ENCODE measurements at regions not wholly inside any gene's neighbourhood (a gene's known extent, or its start where the extent isn't known, plus 50 kb on each side); places are given as distances from the start of the nearest gene placed in this dataset.

DNA sequence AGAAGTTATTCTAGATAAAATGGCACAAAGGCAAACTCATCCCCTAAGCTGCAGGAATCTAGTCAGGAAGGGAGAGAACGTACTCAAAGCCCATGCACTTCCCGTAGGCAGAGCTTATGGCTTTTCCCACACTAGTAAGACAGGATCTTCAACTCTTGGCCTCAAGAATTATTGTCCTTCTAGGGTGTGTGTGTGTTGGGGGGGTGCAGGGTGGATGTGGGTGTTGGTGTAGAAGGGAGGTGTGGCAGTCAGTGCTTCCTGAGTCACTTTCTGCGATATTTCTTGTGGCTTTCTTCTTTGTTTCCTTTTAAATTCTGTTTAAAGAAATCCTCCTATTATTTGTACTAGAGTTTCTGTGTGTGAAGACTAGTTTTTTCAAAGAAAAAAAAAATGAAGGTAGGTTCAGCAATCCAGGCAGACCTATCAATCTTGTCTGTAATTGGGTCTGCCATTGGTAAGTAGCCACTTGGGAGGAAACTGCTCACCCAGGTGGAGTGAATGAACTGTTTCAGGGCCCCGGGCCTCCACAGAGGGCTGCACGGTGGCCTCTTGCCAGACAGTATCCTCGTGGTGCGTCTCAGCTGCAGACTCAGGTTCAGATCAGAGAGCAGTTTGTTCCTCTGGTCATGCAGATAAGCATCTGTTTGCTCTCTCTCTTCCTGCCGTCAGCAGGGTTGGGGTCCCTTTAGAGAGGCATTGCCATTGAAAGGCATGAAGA, 131.9 kb downstream of the NPR3 start:
- no peak overlapping the region for H3K4me3 Mint-ChIP-seq
- Histone ChIP-seq H3K9ac (ENCODE audit: extremely low read depth, low read length, poor library complexity, severe bottlenecking) (no peak overlapping the region), H3K9me3 (ENCODE audit: control insufficient read depth, low read length) (no peaks in the 10 kb centered on the region), H3K27me3 (ENCODE audit: control insufficient read depth, insufficient read depth, low read length, poor library complexity, severe bottlenecking) (no peaks in the 10 kb centered on the region), H3K4me1 (ENCODE audit: control insufficient read depth, insufficient read depth, low read length) (no peaks in the 10 kb centered on the region), H3K4me3 (ENCODE audit: low read length) (no peak overlapping the region), H3K36me3 (ENCODE audit: control insufficient read depth, insufficient read depth, low read length) (no peaks in the 10 kb centered on the region), H3K27ac (ENCODE audit: low read depth, low read length) (no peak overlapping the region)
- TF ChIP-seq, protein P1, sequence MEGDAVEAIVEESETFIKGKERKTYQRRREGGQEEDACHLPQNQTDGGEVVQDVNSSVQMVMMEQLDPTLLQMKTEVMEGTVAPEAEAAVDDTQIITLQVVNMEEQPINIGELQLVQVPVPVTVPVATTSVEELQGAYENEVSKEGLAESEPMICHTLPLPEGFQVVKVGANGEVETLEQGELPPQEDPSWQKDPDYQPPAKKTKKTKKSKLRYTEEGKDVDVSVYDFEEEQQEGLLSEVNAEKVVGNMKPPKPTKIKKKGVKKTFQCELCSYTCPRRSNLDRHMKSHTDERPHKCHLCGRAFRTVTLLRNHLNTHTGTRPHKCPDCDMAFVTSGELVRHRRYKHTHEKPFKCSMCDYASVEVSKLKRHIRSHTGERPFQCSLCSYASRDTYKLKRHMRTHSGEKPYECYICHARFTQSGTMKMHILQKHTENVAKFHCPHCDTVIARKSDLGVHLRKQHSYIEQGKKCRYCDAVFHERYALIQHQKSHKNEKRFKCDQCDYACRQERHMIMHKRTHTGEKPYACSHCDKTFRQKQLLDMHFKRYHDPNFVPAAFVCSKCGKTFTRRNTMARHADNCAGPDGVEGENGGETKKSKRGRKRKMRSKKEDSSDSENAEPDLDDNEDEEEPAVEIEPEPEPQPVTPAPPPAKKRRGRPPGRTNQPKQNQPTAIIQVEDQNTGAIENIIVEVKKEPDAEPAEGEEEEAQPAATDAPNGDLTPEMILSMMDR (conservative IDR thresholded peaks at IDR 0.05), result no peak
- no peak overlapping the region for H3K27ac Mint-ChIP-seq
- no peak for DNase-seq
- H3K36me3 Mint-ChIP-seq (ENCODE audit: low read depth), result no peaks in the 10 kb centered on the region
- no peaks in the 10 kb centered on the region for H3K4me1 Mint-ChIP-seq
- 69 to 80% methylated on average over 4 to 8 of the region's 8 CpGs for WGBS, 2 experiments (ENCODE audit: insufficient coverage in 1 of 2, insufficient read length in 1 of 2)
- H3K9me3 Mint-ChIP-seq, result no peaks in the 10 kb centered on the region
- peaks cover 4% of the 10 kb centered on the region for H3K27me3 Mint-ChIP-seq (ENCODE audit: insufficient read depth)

DNA sequence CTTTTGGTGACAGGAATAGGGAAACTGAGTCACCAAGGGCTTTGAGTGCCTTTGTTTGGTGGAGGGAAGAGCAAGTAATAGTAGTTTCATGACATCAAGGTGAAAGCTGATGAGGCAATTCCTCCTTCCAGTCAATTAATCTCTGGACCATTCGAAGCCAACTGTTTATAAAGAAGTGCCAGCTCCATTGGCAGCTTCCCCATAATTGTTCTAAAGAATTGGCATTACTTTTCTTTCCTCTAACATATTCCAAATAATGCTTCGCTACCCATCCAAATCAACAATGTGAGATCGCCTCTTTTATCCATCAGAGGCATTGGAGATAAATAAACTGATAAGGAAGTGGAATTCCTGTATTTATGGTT, 132.4 kb downstream of the NPR3 start:
- H3K4me1 ChIP-seq (ENCODE audit: control insufficient read depth, insufficient read depth, low read length), result no peaks in the 10 kb centered on the region
- 88 to 100% methylated on average over 1 to 3 of the region's 3 CpGs for WGBS, 2 experiments (ENCODE audit: insufficient coverage in 1 of 2, insufficient read length in 1 of 2)
- Mint-ChIP-seq H3K27ac (no peak overlapping the region), H3K4me3 (no peak overlapping the region), H3K9me3 (no peaks in the 10 kb centered on the region), H3K36me3 (ENCODE audit: low read depth) (no peaks in the 10 kb centered on the region), H3K4me1 (no peaks in the 10 kb centered on the region), H3K27me3 (ENCODE audit: insufficient read depth) (peaks cover 4% of the 10 kb centered on the region)
- no peak overlapping the region for H3K9ac ChIP-seq (ENCODE audit: extremely low read depth, low read length, poor library complexity, severe bottlenecking)
- H3K27ac ChIP-seq (ENCODE audit: low read depth, low read length), result no peak overlapping the region
- TF ChIP-seq, protein P1 (conservative IDR thresholded peaks at IDR 0.05), result no peak
- no peak for DNase-seq
- H3K27me3 ChIP-seq (ENCODE audit: control insufficient read depth, insufficient read depth, low read length, poor library complexity, severe bottlenecking), result no peaks in the 10 kb centered on the region
- no peak overlapping the region for H3K4me3 ChIP-seq (ENCODE audit: low read length)
- no peaks in the 10 kb centered on the region for H3K9me3 ChIP-seq (ENCODE audit: control insufficient read depth, low read length)
- H3K36me3 ChIP-seq (ENCODE audit: control insufficient read depth, insufficient read depth, low read length), result no peaks in the 10 kb centered on the region

GRCh38 chr5:32845171-32845570, 134.1 kb downstream of the NPR3 start:
- Histone ChIP-seq H3K27me3 (ENCODE audit: control insufficient read depth, insufficient read depth, low read length, poor library complexity, severe bottlenecking) (no peaks in the 10 kb centered on the region), H3K27ac (ENCODE audit: low read depth, low read length) (no peak overlapping the region), H3K36me3 (ENCODE audit: control insufficient read depth, insufficient read depth, low read length) (no peaks in the 10 kb centered on the region), H3K4me3 (ENCODE audit: low read length) (no peak overlapping the region), H3K9ac (ENCODE audit: extremely low read depth, low read length, poor library complexity, severe bottlenecking) (no peak overlapping the region), H3K9me3 (ENCODE audit: control insufficient read depth, low read length) (no peaks in the 10 kb centered on the region), H3K4me1 (ENCODE audit: control insufficient read depth, insufficient read depth, low read length) (no peaks in the 10 kb centered on the region)
- H3K4me1 Mint-ChIP-seq, result no peaks in the 10 kb centered on the region
- H3K27ac Mint-ChIP-seq, result no peak overlapping the region
- 94 to 95% methylated on average over 3 of the region's 3 CpGs for WGBS, 2 experiments (ENCODE audit: insufficient coverage in 1 of 2, insufficient read length in 1 of 2)
- H3K9me3 Mint-ChIP-seq, result no peaks in the 10 kb centered on the region
- no peak overlapping the region for H3K4me3 Mint-ChIP-seq
- TF ChIP-seq, protein P1 (conservative IDR thresholded peaks at IDR 0.05), result no peak
- H3K27me3 Mint-ChIP-seq (ENCODE audit: insufficient read depth), result peaks cover 7% of the 10 kb centered on the region
- H3K36me3 Mint-ChIP-seq (ENCODE audit: low read depth), result no peaks in the 10 kb centered on the region
- DNase-seq, result no peak
